Activated CD8-positive, alpha-beta T cell treated with anti-CD3 and anti-CD28 coated beads, Interleukin-2, amount 10 ng/mL, durations not matched to agents 7 days and 5 days (primary cell): ENCODE measurements at regions not wholly inside any gene's neighbourhood (a gene's known extent, or its start where the extent isn't known, plus 50 kb on each side); places are given as distances from the start of the nearest gene placed in this dataset.

ENCODE experiments used
- ATAC-seq: fragments of 150-1000 bp; cut with Tn5 transposase; one replicate; pipeline ENCODE4 v1.10.0; 2021; ENCODE audit warnings: moderate library complexity
- CTCF ChIA-PET: fragments of 350-600 bp; sonication (Branson Sonifier 250); formaldehyde crosslinking; loops from one replicate; lab custom pipeline; 2021; ENCODE audit warnings: antibody characterized with exemption; lab: Charles Lee
- POLR2A ChIA-PET: fragments of 350-600 bp; sonication (Branson Sonifier 250); formaldehyde crosslinking; loops from one replicate; lab custom pipeline; 2021; ENCODE audit warnings: antibody characterized with exemption; lab: Charles Lee
- DNase-seq: peaks from one replicate; pipeline ENCODE4 v3.0.0-alpha.2; 2020
- H3K27ac Mint-ChIP-seq: one replicate; pipeline ENCODE4 v1.8.0; 2021; ENCODE audit warnings: mild to moderate bottlenecking, mixed read lengths
- H3K27me3 Mint-ChIP-seq: one replicate; pipeline ENCODE4 v1.8.0; 2021; ENCODE audit warnings: low read depth, mixed read lengths
- H3K36me3 Mint-ChIP-seq: one replicate; pipeline ENCODE4 v1.8.0; 2021; ENCODE audit warnings: low read depth, mixed read lengths
- H3K4me1 Mint-ChIP-seq: one replicate; pipeline ENCODE4 v1.8.0; 2021; ENCODE audit warnings: low read depth, mixed read lengths
- H3K4me3 Mint-ChIP-seq: one replicate; pipeline ENCODE4 v1.8.0; 2021; ENCODE audit warnings: mild to moderate bottlenecking, mixed read lengths
- H3K9me3 Mint-ChIP-seq: one replicate; pipeline ENCODE4 v1.8.0; 2022; ENCODE audit warnings: mixed read lengths; ENCODE audit not compliant: insufficient read depth

GRCh38 chr11:98836156-98836555 is 184.6 kb upstream of the CNTN5 start:
- Mint-ChIP-seq H3K4me1 (no peaks in the 10 kb centered on the region), H3K9me3 (peaks cover 24% of the 10 kb centered on the region), H3K27me3 (no peaks in the 10 kb centered on the region), H3K36me3 (no peaks in the 10 kb centered on the region), H3K27ac (no peak overlapping the region), H3K4me3 (no peak overlapping the region)
- CTCF ChIA-PET: no interaction called here
- POLR2A ChIA-PET: no interaction called here
- ATAC-seq (no peak), DNase-seq (no peak)

DNA sequence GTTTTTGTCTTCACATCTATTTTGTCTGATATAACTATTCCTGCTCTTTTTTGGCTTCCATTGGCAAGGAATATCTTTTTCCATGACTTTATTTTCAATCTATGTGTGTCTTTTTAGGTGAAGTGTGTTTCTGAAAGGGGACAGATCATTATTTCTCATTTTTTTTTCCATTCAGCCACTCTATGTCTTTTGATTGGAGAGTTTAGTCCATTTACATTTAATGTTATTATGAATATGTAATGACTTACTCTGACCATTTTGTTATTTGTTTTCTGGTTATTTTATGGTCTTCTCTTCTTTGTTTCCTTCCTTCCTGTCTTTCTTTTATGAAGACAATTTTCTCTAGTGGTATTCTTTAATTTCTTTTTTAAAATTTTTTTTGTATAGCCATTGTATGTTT is 178.6 kb upstream of the CNTN5 start:
- CTCF ChIA-PET: no interaction called here
- no peaks in the 10 kb centered on the region for H3K27me3 Mint-ChIP-seq
- DNase-seq (no peak), ATAC-seq (no peak)
- no peaks in the 10 kb centered on the region for H3K4me1 Mint-ChIP-seq
- peaks cover 27% of the 10 kb centered on the region for H3K9me3 Mint-ChIP-seq
- no peaks in the 10 kb centered on the region for H3K36me3 Mint-ChIP-seq
- POLR2A ChIA-PET: no interaction called here
- H3K27ac Mint-ChIP-seq: no peak overlapping the region
- no peak overlapping the region for H3K4me3 Mint-ChIP-seq

DNA sequence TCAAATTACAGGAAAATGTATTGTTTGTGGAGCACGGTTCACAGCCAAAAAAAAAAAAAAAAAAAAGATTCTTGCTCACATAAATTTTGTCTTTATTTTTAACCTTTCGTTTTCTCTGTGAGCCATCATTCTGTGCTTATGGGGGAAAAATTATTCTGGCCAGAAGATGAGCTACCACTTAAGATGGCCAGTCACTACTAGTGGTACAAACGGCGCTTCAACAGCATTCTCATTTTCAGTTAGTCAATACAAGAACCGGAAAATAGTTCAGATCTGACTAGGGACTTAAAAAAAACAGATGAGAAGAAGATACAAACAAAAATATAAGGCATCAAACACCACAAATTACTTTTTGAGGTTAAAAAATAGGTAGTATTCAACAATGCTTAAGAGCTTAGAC is 158.6 kb upstream of the CNTN5 start:
- ATAC-seq: no peak
- H3K9me3 Mint-ChIP-seq: peaks cover 3% of the 10 kb centered on the region
- H3K4me3 Mint-ChIP-seq: no peak overlapping the region
- H3K4me1 Mint-ChIP-seq: no peaks in the 10 kb centered on the region
- CTCF ChIA-PET: no interaction called here
- no peak overlapping the region for H3K27ac Mint-ChIP-seq
- DNase-seq: no peak
- no peaks in the 10 kb centered on the region for H3K27me3 Mint-ChIP-seq
- H3K36me3 Mint-ChIP-seq: no peaks in the 10 kb centered on the region
- POLR2A ChIA-PET: no interaction called here

DNA sequence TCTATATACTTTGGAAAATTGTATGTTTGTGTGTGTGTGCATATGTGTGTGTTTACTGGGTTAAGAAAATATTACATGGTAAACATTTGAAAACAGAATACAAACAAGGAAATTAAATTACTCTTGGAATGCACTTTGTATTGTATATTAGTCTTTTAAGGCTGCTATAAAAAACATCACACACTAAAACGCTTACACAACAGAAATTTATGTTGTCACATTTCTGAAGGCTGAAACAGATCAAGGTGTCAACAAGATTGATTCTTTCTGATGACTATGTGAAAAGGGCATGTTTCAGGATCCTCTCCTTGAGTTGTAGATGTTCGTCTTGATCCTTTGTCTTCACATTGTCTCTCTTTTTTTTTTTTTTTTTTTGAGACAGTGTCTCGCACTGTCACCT is 149.1 kb upstream of the CNTN5 start:
- CTCF ChIA-PET: no interaction called here

DNA sequence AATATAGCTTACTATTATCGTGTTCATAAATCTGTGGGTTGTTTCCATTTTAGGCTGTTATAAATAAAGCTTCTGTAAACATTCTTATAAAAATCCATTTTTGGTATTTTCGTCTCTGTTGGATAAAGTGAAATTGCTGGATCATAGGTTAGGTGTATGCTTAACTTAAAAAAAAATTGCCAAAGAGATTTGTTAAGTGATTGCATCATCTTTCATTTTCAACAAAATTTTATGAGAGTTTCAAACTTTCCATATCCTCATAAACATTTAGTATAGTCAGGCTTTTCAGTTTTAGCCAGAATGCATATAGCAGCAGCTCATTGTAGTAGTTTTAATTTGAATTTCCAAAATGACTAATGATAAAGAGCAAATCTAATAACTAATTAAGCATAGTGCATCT is 146.7 kb upstream of the CNTN5 start:
- ATAC-seq: no peak

More for the DNA sequence above, 149.1 kb upstream of the CNTN5 start:
- no peaks in the 10 kb centered on the region for H3K4me1 Mint-ChIP-seq
- no peak overlapping the region for H3K4me3 Mint-ChIP-seq
- POLR2A ChIA-PET: no interaction called here
- H3K27me3 Mint-ChIP-seq: no peaks in the 10 kb centered on the region
- no peak for DNase-seq
- H3K9me3 Mint-ChIP-seq: peaks cover 8% of the 10 kb centered on the region
- no peak overlapping the region for H3K27ac Mint-ChIP-seq
- ATAC-seq: no peak
- H3K36me3 Mint-ChIP-seq: no peaks in the 10 kb centered on the region

GRCh38 chr11:98895936-98896335 is 124.8 kb upstream of the CNTN5 start:
- no peaks in the 10 kb centered on the region for H3K36me3 Mint-ChIP-seq
- ChIA-PET POLR2A (no interaction called here), CTCF (no interaction called here)

More for the DNA sequence above, 146.7 kb upstream of the CNTN5 start:
- CTCF ChIA-PET: no interaction called here
- H3K27me3 Mint-ChIP-seq: no peaks in the 10 kb centered on the region
- POLR2A ChIA-PET: no interaction called here
- H3K4me1 Mint-ChIP-seq: no peaks in the 10 kb centered on the region
- peaks cover 10% of the 10 kb centered on the region for H3K9me3 Mint-ChIP-seq
- H3K36me3 Mint-ChIP-seq: no peaks in the 10 kb centered on the region
- no peak for DNase-seq
- no peak overlapping the region for H3K4me3 Mint-ChIP-seq
- no peak overlapping the region for H3K27ac Mint-ChIP-seq

GRCh38 chr11:98940913-98941312 is 79.8 kb upstream of the CNTN5 start:
- no peak for DNase-seq
- no peak overlapping the region for H3K27ac Mint-ChIP-seq

More at GRCh38 chr11:98895936-98896335, 124.8 kb upstream of the CNTN5 start:
- Mint-ChIP-seq H3K4me1 (no peaks in the 10 kb centered on the region), H3K27me3 (no peaks in the 10 kb centered on the region), H3K27ac (no peak overlapping the region), H3K4me3 (no peak overlapping the region), H3K9me3 (peaks cover 20% of the 10 kb centered on the region)
- ATAC-seq (no peak), DNase-seq (no peak)

DNA sequence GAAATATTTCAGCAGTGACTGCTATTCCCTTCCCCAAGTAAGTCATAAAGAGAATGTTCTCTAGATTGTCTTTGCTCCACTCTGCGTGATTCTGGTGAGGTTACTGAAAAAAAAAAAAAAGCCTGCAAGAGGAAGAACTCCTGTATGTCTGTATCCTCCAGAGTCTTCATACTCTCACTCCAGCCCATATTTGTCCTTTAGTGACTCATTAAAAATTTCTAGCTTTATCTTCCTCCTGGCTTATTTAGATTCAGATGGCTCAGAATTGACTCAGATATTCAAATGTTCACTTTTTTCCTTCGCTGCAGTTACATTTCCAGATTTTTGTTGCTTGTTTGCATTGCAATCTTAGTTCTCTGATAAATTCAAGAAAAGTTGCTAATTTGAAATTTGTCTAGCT is 76.3 kb upstream of the CNTN5 start:
- ATAC-seq (no peak), DNase-seq (no peak)
- Mint-ChIP-seq H3K27me3 (no peaks in the 10 kb centered on the region), H3K27ac (no peak overlapping the region), H3K4me3 (no peak overlapping the region), H3K9me3 (peaks cover 4% of the 10 kb centered on the region), H3K4me1 (no peaks in the 10 kb centered on the region), H3K36me3 (no peaks in the 10 kb centered on the region)
- CTCF ChIA-PET: no interaction called here
- POLR2A ChIA-PET: no interaction called here

More at GRCh38 chr11:98940913-98941312, 79.8 kb upstream of the CNTN5 start:
- Mint-ChIP-seq H3K4me1 (no peaks in the 10 kb centered on the region), H3K27me3 (no peaks in the 10 kb centered on the region), H3K4me3 (no peak overlapping the region), H3K9me3 (peaks cover 13% of the 10 kb centered on the region), H3K36me3 (no peaks in the 10 kb centered on the region)
- ChIA-PET CTCF (interaction anchor here (0.5 kb wide), 1 partner anchor 771 kb away, joined by 8 read pairs; no protein-coding TSS in a partner anchor), POLR2A (no interaction called here)
- no peak for ATAC-seq

- ChIA-PET POLR2A (no interaction called here), CTCF (no interaction called here)
- DNase-seq (no peak), ATAC-seq (no peak)
- Mint-ChIP-seq H3K27ac (no peak overlapping the region), H3K36me3 (no peaks in the 10 kb centered on the region), H3K4me1 (no peaks in the 10 kb centered on the region), H3K9me3 (no peaks in the 10 kb centered on the region), H3K4me3 (no peak overlapping the region), H3K27me3 (no peaks in the 10 kb centered on the region)
These were observed 68.6 kb upstream of the CNTN5 start for GRCh38 chr11:98952107-98952506.

- ChIA-PET POLR2A (no interaction called here), CTCF (no interaction called here)
- Mint-ChIP-seq H3K36me3 (no peaks in the 10 kb centered on the region), H3K4me1 (no peaks in the 10 kb centered on the region), H3K9me3 (no peaks in the 10 kb centered on the region), H3K27ac (no peak overlapping the region), H3K4me3 (no peak overlapping the region), H3K27me3 (no peaks in the 10 kb centered on the region)
- no peak for DNase-seq
- no peak for ATAC-seq
These were observed 65.2 kb upstream of the CNTN5 start for GRCh38 chr11:98955551-98955950.

DNA sequence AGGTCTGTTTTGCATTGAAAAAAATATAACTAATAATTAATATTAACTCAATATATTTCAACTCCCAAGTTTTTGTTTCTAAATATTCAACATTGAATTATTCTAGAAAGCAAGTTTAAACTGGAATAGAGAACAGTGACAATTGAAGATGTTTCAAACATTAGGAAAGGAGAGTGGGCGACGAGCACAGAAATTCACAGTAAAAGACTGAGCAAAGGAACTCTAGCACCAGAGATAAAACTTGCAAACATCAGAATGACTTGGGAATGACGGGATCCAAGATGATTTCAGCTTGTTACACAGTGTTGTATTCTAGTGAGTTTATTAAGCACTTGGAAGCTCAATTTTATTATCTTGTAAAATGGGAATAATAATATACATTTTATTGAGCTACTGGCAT is 56.6 kb upstream of the CNTN5 start:
- H3K9me3 Mint-ChIP-seq: no peaks in the 10 kb centered on the region
- CTCF ChIA-PET: no interaction called here

DNA sequence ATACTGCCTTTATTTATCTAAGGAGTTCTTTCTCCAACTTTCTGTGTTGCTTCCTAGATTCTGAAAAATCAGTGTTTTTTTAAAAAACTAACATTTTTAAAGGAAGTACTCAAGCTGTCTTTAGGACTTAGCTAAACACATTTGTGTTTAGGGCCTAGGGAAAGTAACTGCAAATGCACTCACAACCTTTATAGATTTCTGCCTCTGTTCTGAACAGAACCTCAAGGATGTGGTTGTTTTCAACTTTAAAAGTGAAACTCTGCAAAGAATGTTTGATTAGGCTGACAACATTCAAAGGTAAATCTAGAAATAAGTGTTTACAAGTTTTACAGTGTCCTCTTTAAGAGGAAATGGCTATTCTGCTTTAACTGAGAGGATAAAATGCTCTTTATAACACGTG is 55.4 kb upstream of the CNTN5 start:
- Mint-ChIP-seq H3K4me1 (no peaks in the 10 kb centered on the region), H3K27ac (no peak overlapping the region), H3K4me3 (no peak overlapping the region), H3K9me3 (no peaks in the 10 kb centered on the region), H3K27me3 (no peaks in the 10 kb centered on the region), H3K36me3 (no peaks in the 10 kb centered on the region)
- ATAC-seq: no peak
- no peak for DNase-seq
- POLR2A ChIA-PET: no interaction called here
- CTCF ChIA-PET: no interaction called here

More for the DNA sequence above, 56.6 kb upstream of the CNTN5 start:
- Mint-ChIP-seq H3K27ac (no peak overlapping the region), H3K36me3 (no peaks in the 10 kb centered on the region), H3K4me3 (no peak overlapping the region), H3K27me3 (no peaks in the 10 kb centered on the region), H3K4me1 (no peaks in the 10 kb centered on the region)
- no peak for DNase-seq
- POLR2A ChIA-PET: no interaction called here
- no peak for ATAC-seq

GRCh38 chr11:98965775-98966174 is 55.0 kb upstream of the CNTN5 start:
- H3K27me3 Mint-ChIP-seq: no peaks in the 10 kb centered on the region
- CTCF ChIA-PET: no interaction called here
- no peak for ATAC-seq
- no peaks in the 10 kb centered on the region for H3K4me1 Mint-ChIP-seq
- POLR2A ChIA-PET: no interaction called here
- H3K4me3 Mint-ChIP-seq: no peak overlapping the region
- DNase-seq: no peak
- H3K9me3 Mint-ChIP-seq: no peaks in the 10 kb centered on the region
- no peaks in the 10 kb centered on the region for H3K36me3 Mint-ChIP-seq
- no peak overlapping the region for H3K27ac Mint-ChIP-seq
